Suprapubic skin (tissue), 4 donors: ENCODE measurements at regions not wholly inside any gene's neighbourhood (a gene's known extent, or its start where the extent isn't known, plus 50 kb on each side); places are given as distances from the start of the nearest gene placed in this dataset.
"Not testable (repeated sequence)": the region's sequence is repeated elsewhere in the genome, so short reads cannot be mapped to it uniquely, and the experiment has no call there.

ENCODE experiments used
- EP300 ChIP-seq: sonication (generic); formaldehyde crosslinking; IDR thresholded peaks from one replicate; pipeline ENCODE4 v1.6.1; 2017; ENCODE audit warnings: antibody characterized with exemption
- POLR2AphosphoS5 ChIP-seq, 3 donors: sonication (generic); formaldehyde crosslinking; IDR thresholded peaks; one replicate each; pipeline ENCODE4 v1.6.1; 2017; ENCODE audit warnings: antibody characterized with exemption in 3 of 3

DNA sequence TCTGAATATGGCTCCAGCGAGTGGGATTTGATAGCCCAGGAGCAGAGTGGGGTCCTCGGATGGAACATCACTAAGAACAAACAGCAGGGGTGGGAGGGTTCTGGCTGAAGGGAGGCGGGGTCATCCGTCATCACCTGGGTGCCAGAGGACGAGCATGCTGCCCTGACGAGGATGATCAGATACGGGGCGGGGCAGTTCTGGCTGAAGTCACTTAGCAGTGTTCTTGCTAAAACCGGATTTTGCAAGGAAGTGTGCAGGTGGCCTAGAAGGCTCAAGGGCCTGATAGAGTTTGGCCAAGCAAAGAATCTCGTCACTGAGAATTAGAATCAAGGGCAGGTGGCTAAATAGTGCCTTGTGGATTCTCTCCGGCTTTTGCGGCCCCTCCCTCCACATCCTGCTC lies 4442.5 kb upstream of the TPTE start:
- TF ChIP-seq POLR2AphosphoS5 (IDR thresholded peaks at IDR 0.05); EP300: not testable (repeated sequence)
